ENCODE measurements at regions not wholly inside any gene's neighbourhood (a gene's known extent, or its start where the extent isn't known, plus 50 kb on each side); places are given as distances from the start of the nearest gene placed in this dataset.
"Not testable (repeated sequence)": the region's sequence is repeated elsewhere in the genome, so short reads cannot be mapped to it uniquely, and the experiment has no call there.

DNA sequence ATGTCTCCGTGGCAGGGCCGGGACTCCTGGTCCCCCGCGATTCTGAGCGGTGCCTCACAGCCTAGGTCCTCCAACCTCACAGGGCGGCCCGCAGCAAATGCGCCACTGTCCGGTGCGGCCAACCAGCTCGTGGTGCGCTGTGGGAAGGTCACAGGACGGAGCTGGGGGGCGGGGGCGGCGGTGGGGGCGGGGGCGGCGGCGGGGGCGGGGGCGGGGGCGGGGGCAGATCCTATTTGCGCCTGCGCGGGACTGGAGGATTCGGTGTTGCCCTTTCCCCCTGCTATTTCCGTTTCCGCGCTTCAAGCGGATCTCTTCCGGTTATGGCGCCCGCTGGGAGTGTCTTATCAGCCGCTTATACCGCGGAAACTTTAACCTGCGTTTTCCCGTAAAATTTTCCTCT is 106.7 kb upstream of the SNRPN start:
- ATAC-seq: no peak

DNA sequence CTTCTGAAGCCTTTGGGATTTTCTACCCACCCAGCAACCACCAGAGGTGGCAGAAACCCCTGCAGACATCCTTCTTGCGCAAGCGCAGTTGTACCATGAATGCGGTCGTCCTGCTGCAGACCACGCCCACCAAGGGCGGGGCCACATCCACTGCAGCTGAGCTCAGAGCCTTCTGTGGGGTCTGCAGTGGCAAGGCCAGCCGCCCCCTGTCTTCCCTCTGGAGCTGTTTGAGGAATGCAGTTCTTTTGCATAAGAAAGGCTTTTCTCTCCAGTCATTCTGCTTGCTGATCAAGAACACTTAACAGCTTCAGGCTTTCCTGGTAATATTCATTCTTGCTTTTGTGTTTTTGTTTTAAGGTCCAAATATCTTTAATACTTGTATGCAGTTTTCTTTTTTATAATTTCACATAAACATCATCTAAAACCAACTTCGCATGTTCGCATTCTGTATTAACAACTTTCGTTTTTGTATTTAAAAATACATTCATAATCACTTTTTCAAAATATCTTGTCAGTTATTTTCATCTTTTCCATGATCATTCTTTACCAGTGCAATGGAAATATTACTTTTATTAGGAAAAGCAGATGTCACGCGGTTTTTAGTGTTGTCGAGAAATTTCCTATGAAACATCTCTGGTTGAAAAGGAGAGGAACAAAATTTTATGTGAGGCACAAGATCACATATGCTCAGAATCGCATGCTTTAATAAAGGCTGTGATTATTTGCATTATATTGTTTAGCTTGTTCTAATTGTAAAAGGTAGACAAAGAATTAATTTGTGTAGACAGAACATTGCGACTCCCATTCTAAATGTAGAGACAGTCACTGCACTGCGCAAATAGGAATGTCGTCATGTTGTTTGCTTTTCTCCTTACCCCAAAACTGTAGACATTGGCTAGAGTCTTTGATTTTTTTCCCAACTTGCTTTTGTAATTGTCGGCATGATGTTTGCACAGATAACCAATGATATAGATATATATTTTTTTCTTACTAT is 98.1 kb upstream of the SNRPN start:
- ATAC-seq: no peak

DNA sequence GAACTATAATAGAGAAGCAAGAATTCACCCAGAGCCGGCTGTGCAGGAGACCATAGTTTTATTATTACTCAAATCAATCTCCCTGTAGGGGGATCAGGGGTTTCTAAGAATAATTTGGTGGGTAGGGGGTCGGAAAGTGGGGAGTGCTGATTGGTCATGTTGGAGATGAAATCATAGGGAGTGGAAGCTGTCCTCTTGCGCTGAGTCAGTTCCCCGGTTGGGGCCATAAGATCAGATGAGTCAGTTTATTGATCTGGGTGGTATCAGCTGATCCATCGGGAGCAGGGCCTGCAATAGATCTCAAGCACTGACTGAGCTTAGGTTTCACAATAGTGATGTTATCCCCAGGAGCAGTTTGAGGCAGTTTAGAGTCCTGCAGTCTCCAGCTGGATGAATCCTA is 97.0 kb upstream of the SNRPN start:
- no peak for ATAC-seq

DNA sequence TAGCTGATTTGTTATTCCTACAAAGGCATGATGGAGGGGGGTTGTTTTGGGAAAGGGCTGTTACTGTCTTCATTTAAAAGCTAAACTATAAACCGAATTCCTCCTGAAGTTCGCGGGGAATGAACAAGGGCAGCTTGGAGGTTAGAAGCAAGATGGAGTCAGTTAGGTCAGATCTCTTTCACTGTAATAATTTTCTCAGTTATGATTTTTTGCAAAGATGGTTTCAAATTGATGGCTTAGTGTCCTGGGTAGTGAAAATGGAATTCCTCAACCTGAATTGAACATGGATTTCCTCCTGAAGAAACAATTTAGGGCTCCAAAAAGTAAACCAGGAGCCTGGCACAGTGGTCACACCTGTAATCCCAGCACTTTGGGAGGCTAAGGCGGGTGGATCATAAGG is 96.6 kb upstream of the SNRPN start:
- not testable (repeated sequence) for ATAC-seq

DNA sequence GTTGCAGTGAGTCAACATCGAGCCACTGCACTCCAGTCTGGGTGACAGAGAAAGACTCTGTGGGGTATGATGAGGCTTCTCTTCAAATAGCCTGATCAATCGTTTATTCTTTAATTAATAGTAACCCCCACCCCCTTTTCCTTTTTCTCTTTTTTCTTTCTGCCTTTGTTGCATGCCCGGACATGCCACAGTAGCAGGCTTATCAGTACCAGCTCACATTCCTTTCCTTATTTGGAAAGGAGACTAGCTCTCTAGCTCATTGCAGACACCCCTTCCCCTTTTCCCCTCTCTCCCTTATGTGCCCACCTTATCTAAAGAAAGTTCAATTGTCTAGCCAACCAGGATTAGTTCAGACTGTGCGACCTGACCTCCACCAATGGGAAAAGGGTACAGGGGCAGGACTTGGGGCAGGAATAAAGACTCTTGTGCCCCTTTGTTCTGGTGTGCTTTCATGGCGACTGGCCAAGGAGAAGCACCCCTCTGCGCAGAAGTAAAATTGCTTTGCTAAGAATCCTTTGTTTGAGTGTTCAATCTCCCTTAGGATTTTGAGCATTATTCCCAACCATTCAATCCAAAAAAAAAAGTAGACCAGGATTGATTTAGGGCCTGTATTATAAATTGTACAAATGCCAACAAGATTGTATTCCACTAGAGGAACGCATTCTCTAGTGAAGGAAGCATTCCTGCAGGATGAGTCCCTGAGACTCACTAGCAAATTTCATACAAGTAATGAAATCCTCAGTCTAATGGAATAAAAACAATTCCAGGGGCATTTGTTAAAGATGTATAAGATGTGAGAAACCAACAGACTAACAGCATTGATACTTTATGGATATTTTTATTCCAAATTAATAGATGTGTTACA is 95.8 kb upstream of the SNRPN start:
- no peak for ATAC-seq

DNA sequence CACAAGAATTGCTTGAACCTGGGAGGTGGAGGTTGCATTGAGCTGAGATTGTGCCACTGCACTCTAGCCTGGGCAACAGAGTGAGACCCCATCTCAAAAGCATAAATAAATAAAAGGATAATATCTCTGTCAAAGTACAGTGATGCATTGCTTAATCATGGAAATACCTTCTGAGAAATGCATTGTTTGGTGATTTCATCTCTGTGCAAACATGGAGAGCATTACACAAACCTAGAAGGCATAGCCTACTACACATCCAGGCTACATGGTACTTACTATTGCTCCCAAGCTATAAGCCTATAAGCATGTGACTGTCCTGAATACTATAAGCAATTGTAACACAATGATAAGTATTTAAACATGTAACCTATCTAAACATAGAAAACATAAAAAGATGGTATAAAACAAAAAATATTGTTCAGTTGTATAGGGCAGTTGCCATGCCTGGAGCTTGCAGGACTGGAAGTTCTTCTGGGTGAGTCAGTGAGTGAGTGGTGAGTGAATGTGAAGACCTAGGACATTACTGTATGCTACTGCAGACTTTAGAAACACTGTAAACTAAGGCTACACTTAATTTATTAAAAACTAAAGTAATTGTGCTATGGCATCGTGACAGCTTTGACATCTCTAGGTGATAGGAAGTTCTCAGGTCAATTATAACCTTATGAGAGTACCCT is 93.6 kb upstream of the SNRPN start:
- ATAC-seq: no peak

DNA sequence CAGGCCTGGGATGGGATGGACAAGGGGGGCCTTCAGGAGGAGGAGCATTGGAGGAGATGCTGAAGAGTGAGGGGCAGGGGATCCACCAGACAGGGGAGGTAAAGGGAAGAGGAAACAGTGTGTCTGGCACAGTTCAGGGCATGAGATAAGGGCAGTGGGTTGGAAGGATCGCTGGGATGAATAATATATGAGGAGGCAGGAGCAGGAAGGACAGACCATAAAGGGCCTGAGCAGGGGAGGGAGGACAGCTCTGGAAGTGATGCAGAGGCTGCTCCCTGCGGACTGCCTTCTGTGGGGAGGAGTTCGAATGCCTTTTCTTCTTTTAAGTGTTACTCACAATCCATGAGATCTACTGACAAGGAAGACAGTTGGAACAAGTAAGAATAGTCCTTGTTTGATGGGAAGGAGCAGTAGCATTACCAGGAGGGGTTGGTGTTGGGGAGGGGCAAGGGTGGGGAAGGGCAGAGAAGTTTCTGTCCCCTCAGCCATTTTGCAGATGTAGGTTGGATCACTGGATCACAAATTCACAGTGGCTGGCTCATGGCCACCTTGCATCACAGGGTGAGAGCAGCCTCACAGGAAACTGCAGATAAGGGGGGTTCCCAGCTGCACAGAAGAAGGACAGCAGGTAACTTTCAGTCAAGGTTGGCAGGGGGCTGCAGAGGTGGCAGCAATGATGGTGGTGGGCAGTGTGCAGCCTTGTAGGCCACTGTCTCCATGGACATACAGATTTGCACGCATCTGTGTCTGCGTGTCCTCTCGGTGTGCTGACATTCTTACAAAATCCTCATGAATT is 91.9 kb upstream of the SNRPN start:
- ATAC-seq: no peak

DNA sequence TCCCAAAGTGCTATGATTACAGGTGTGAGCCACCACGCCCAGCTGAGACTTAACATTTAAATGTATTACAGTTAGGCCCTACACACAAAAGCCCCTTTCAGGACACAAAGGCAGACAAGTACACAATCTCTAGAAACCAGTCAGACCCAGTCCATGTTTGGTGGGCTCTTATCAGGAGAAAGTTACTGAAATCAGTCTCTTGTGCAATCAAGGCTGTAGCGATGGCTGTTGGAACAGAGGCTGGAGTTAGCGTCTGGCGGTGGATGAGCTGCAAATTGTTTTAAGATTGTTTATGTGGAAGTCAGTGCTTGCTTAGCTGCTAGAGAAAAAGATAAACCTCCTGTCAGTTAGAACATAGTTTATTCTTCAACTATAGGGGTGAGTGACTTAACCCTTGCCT is 89.5 kb upstream of the SNRPN start:
- no peak for ATAC-seq

DNA sequence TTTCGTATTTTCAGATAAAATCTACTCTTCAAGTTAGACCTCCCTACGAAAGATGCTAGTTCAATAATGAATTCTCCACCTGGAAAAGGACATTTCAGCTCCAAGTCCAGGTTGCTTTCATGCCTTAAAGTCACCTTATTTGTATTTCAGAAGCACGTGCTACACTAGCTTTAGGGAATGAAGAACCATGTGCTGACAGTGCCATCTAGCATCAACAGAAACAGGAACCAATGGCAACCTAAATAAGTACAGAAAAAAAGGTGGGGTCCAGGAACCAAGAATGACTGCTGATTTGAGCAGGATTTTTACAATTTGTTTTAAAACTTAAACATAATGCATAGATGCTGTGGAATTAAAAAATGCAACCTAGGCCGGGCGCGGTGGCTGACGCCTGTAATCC is 77.6 kb upstream of the SNRPN start:
- ATAC-seq: no peak

DNA sequence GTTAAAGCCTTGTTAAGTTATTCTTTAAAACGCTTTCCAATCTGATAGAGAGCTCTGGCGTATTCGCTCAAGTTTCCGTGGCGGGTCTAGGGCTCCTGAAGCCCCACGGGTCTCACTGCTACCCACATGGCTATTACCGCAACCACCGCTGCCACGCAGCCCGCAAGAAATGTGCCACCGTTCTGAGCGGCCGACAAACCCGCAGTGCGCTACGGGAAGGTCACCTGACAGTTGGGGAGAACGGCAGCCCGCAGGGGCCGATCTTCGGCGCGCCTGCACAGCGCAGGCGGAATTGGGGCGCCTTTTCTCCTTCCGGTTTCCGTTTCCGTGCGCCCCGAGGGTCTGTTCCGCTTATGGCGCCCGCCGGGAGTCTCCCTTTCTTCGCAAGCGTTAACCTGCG is 76.6 kb upstream of the SNRPN start:
- no peak for ATAC-seq

DNA sequence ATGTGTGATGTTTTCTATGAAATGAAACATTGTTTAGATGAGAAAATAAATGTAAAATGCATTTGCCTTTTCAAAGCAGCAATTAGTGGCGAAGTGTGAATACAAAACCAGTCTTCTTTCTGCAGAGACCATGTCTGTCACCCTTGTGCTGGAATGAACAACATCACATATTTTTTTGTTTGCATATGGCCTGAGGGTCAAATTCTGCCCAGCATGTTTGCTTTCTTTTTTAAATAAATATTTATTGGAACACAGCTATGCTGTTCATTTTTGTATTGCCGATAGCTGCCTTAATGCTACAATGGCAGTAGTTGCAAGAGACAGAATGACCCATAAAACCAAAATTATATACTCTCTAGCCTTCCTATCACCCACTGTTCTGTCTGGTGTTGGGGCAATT is 75.3 kb upstream of the SNRPN start:
- no peak for ATAC-seq

DNA sequence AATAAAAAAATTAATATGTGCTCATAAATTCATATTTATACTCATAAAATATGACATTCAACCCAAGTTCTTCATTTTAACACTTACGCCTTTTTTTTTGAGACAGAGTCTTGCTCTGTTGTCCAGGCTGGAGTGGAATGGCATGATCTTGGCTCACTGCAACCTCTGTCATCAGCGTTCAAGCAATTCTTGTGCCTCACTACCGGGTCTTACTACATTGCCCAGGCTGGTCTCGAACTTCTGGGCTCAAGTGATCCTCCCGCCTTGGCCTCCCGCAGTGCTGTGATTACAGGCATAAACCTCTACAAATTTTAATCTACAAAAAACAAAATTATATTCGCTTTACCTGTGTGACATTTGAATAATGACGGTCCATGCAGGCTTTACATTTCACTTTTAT is 74.1 kb upstream of the SNRPN start:
- ATAC-seq: no peak

DNA sequence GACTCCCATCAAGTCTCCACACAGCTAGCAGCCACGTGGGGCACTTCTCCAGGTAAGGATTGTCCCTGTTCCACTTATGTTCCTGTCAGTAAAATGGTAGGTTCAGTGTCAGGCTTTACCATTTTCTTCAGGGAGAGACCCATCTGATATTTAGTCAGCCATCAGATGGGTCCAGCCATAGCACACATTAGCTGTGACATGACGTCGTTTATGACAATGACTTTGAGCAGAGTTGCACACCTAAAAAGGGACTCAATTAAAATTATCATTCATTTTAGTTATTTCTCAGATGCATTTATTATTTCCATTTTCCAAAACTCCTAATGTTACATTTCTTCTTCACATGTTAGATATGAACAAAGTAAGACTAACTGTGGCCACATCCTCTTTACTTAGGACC is 68.2 kb upstream of the SNRPN start:
- no peak for ATAC-seq

DNA sequence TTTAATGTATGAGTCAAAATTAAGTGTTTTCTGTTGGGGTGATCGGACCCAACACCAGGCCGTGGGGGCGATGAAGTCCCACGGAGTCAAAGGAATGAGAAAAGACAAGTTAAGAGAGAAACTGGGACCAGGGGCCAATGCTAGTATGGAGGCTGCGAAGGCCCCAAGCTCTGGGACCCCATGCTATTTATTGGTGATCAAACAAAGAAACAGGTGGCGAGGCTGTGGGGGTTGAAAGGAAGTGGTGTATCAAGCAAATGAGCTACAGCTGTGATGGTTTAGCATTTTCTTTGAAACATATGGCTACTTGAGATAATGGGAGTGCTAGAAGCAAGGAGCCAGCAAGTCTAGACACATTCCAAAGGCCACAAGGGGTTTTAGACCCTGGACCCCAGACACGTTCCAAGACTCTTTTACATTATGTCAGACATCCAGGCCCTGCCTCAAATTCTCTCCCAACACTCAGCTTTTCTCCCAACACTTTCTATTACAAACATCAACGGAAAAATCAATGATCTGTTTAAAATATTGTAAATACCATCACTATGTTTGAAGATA is 56.0 kb upstream of the SNRPN start:
- ATAC-seq: no peak

DNA sequence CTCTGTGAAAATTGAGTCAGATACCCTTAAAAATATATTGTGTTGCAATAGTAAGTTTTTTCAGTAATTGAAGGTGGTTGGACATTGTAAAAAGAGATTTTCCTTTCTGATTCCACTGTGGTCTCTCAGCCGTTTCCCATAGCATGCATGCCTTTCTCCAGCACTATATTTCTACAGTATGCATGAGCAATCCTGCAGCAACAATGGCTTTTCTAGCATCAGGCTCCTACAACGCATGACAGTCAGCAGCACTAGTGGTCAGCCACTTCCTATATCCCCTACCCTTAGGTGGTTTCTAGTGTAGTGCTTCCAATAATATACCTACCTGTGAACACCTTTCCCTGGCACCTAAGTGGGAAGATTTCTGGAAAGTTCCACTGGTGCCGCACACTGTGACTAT is 55.4 kb upstream of the SNRPN start:
- ATAC-seq: no peak

DNA sequence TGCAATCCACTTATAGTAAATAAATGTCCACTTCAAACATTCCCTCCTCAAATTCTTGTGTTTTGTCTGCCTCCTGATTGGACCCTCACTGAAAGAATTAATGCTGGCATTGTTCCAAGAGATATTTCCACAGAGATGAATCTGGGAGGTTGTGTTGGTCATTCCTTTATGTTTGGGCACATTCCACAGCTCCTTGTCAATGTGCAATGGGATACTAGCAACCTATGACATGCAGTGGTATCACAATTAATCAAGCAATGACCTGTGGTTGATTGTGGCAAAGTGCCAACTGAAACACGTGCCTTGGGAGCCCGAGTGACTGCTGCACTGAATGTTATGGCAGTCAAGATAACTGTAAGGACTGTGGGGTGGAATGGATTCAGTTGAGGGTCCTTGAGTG is 55.0 kb upstream of the SNRPN start:
- ATAC-seq: no peak

DNA sequence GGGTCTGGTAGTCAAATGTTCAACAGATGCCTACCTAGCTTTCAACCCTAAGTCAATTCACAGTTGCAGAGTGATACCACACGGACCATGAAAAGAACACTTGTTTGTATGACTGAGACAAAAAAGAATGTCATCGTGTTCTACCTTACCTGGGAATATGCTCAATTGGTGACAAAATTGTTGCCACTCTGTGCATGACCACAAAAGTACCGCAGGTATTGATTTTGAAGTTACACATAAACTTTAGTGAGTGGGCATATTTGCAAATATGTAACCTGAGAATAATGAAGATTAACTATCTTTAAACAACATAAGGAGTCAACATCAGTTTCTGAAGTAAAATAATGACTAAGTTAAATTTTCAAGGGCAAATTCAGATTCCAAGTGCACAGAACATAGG is 53.4 kb upstream of the SNRPN start:
- no peak for ATAC-seq

Measured in activated CD4-positive, CD25-positive, alpha-beta regulatory T cell treated with anti-CD3 and anti-CD28 coated beads, Interleukin-2, amount 50 U/mL, for 24 hours (primary cell).